ENCODE measurements at regions not wholly inside any gene's neighbourhood (a gene's known extent, or its start where the extent isn't known, plus 50 kb on each side); places are given as distances from the start of the nearest gene placed in this dataset.
A peak's percentile ranks its signal among the peaks of the same experiment; 100 is the strongest.

GRCh38 chr15:79179108-79179561, 88.6 kb upstream of the RASGRF1 start (continued):
- TF ChIP-seq NFE2L1 (tag; IDR thresholded peaks at IDR 0.05; ENCODE audit: borderline replicate concordance, low read depth) = no peak
- TF ChIP-seq SOX6 (IDR thresholded peaks at IDR 0.05) = peak; percentile 94
- no peak for TF ChIP-seq RBM39 (optimal IDR thresholded peaks at IDR 0.05; ENCODE audit: low read depth, low read length)
- no peak for TF ChIP-seq ZBED1 (IDR thresholded peaks at IDR 0.05)
- TF ChIP-seq TCF3 (CRISPR knock-in tag; IDR thresholded peaks at IDR 0.05) = peak; percentile 75
- no peak for TF ChIP-seq CREB3L1 (IDR thresholded peaks at IDR 0.05; ENCODE audit: borderline replicate concordance, low read depth)
- TF ChIP-seq TRIM25 (IDR thresholded peaks at IDR 0.05; ENCODE audit: borderline replicate concordance) = no peak
- peak in 1 of 2 experiments; percentile 49; a peak in 1 of 4 replicates for TF ChIP-seq HDAC1 (IDR thresholded peaks at IDR 0.05)
- peak; percentile 19; the same call in 1 of the 2 replicates for TF ChIP-seq BHLHE40 (IDR thresholded peaks at IDR 0.05; ENCODE audit: low read length)
- no peak for TF ChIP-seq LARP7 (IDR thresholded peaks at IDR 0.05)
- no peak for TF ChIP-seq ZNF239 (CRISPR knock-in tag; IDR thresholded peaks at IDR 0.05)
- TF ChIP-seq GTF2A2 (tag; IDR thresholded peaks at IDR 0.05) = no peak
- no peak for TF ChIP-seq CREB3 (tag; conservative IDR thresholded peaks at IDR 0.05; ENCODE audit: low read depth)
- TF ChIP-seq SMARCA4 (IDR thresholded peaks at IDR 0.05) = peak; percentile 95
- TF ChIP-seq ZNF431 (CRISPR knock-in tag; IDR thresholded peaks at IDR 0.05) = no peak
- no peak for TF ChIP-seq HINFP (tag; conservative IDR thresholded peaks at IDR 0.05; ENCODE audit: low read depth)
